Activated CD8-positive, alpha-beta memory T cell treated with anti-CD3 and anti-CD28 coated beads for 36 hours (primary cell): ENCODE measurements at regions not wholly inside any gene's neighbourhood (a gene's known extent, or its start where the extent isn't known, plus 50 kb on each side); places are given as distances from the start of the nearest gene placed in this dataset.
"Not testable (repeated sequence)": the region's sequence is repeated elsewhere in the genome, so short reads cannot be mapped to it uniquely, and the experiment has no call there.

Experiments
- CTCF ChIA-PET: fragments of 350-600 bp; sonication (Branson Sonifier 250); formaldehyde crosslinking; loops from one replicate; lab custom pipeline; 2021; ENCODE audit warnings: antibody characterized with exemption; lab: Charles Lee
- POLR2A ChIA-PET: fragments of 350-600 bp; sonication (Branson Sonifier 250); formaldehyde crosslinking; loops from one replicate; lab custom pipeline; 2021; ENCODE audit warnings: antibody characterized with exemption; lab: Charles Lee

DNA sequence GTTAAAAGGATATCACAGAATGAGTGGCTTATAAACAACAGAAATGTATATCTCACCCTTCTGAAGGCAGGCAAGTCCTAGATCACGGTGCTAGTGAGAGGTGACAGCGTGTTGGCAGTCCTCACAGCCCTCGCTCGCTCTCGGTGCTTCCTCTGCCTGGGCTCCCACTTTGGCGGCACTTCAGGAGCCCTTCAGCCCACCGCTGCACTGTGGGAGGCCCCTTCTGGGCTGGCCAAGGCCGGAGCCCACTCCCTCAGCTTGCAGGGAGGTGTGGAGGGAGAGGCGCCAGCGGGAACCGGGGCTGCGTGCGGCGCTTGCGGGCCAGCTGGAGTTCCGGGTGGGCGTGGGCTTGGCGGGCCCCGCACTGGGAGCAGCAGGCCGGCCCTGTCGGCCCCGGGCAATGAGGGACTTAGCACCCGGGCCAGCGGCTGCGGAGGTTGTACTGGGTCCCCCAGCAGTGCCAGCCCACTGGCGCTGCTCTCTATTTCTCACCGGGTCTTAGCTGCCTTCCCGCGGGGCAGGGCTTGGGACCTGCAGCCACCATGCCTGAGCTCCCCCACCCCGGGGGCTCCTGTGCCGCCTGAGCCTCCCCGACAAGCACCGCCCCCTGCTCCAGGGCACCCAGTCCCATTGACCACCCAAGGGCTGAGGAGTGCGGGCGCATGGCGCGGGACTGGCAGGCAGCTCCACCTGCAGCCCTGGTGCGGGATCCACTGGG lies 778.1 kb downstream of the DIPK2A start:
- CTCF ChIA-PET, POLR2A ChIA-PET: not testable (repeated sequence)

GRCh38 chr3:144754076-144754783 lies 782.6 kb downstream of the DIPK2A start:
- ChIA-PET POLR2A (no interaction called here), CTCF (no interaction called here)

- CTCF ChIA-PET: no interaction called here
Observed at GRCh38 chr3:144756704-144757440, 785.2 kb downstream of the DIPK2A start.

DNA sequence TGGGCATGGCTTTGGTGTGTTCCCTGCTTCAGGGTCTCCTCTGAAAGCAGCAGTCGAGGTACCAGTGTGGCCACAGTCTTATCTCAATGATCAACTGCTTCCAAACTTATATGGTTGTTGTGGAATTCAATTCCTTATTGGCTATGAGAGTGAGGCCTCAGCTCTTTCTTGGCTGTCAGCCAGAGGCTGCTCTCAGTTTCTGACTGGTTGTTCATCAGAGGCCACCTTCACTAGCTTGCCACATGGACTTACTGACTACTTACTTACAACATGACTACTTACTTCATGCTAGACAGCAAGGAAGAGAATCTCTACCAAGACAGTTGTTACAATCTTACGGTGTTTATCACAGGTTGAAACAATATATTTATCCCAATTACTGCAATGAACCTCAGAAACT lies 789.2 kb downstream of the DIPK2A start:
- POLR2A ChIA-PET: no interaction called here
- CTCF ChIA-PET: no interaction called here

More at GRCh38 chr3:144756704-144757440, 785.2 kb downstream of the DIPK2A start:
- POLR2A ChIA-PET: no interaction called here

GRCh38 chr3:144762091-144762490 lies 790.5 kb downstream of the DIPK2A start:
- CTCF ChIA-PET: no interaction called here

GRCh38 chr3:144763878-144764454 lies 792.3 kb downstream of the DIPK2A start:
- ChIA-PET POLR2A (no interaction called here), CTCF (no interaction called here)

More at GRCh38 chr3:144762091-144762490, 790.5 kb downstream of the DIPK2A start:
- POLR2A ChIA-PET: no interaction called here

GRCh38 chr3:144770281-144770680 lies 798.7 kb downstream of the DIPK2A start:
- ChIA-PET CTCF (no interaction called here), POLR2A (no interaction called here)

DNA sequence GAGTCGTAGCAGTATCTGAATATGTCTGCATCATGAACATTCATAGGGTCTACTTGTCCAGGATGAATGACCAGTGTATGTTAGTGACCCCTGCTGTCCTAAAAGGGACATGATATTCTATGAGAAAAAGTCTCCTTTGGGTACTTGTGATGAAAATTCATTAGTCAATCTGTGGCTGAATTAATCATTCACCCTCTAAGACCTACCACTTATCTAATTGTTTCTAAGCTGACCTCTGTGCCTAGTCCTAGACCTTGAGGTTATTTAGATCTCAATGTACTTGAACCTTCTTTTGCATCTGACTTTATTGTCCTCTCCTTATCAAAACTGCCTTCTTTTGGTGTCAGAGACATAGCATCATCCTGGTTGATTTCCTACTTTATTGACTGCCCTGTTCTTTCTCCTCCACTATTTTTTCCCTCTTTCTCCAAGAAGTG lies 799.3 kb downstream of the DIPK2A start:
- ChIA-PET POLR2A (no interaction called here), CTCF (no interaction called here)

- ChIA-PET POLR2A (no interaction called here), CTCF (no interaction called here)
Observed at GRCh38 chr3:144771381-144771870, 799.8 kb downstream of the DIPK2A start.

GRCh38 chr3:144772372-144772771 lies 800.7 kb downstream of the DIPK2A start:
- POLR2A ChIA-PET: no interaction called here
- CTCF ChIA-PET: no interaction called here

- ChIA-PET CTCF (no interaction called here), POLR2A (no interaction called here)
Observed at GRCh38 chr3:144773350-144773749, 801.7 kb downstream of the DIPK2A start.

DNA sequence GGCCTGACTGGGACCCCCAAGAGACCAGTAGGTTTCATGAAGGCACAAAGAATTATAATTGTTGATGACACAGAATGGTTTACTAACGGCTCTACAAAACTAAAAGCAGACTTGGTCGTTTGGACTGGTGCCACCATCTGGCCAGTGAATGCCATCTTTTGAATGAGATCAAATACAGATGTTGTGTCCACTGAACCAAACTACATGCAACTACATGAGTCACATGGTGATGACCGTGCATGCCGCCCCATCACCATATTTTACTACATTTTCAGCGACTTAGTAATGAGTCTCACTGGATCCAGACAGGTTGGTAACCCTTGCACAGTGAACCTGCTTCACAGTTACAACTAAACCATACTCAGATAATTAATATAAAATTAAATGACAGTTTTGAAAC lies 803.3 kb downstream of the DIPK2A start:
- CTCF ChIA-PET: no interaction called here
- POLR2A ChIA-PET: no interaction called here

DNA sequence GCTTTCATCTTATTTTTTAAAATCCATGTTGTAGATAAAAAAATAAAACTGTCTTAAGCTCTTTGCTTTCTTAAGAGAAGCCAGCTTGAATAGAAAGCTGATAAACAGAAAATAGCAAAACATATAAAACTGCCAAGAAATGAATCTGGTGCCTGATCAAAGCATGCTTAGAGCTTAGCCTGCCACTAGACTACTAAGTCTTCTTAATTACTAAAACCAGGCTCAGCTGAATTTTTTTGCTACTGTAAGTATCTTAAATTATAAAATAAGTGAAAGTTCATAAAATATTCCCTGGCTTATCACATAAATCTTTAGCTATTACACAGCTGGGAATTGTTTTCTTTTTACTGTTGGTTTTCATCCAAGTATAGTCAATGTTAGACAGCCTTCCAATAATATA lies 803.9 kb downstream of the DIPK2A start:
- POLR2A ChIA-PET: no interaction called here
- CTCF ChIA-PET: interaction anchor here (0.5 kb wide), 1 partner anchor 635 kb away, joined by 5 read pairs; no protein-coding TSS in a partner anchor

DNA sequence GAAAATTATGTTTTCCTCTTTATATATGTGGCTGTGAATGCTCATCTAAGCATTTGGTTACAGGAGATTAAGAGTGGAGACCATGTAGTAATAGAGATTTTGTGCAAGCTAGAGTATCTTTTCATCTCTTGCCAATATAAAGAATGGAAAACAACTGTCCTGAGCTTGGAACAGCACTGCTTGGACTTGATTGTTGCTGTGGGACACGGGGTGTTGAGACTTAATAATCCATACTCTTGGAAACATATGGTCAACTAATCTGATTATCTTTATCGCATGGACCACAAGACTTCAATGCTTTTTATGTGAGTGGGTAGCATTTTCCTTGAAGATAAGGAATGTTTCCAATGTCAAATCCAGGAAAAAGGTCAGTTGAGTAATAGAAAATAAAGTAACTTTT lies 806.3 kb downstream of the DIPK2A start:
- ChIA-PET POLR2A (no interaction called here), CTCF (no interaction called here)

DNA sequence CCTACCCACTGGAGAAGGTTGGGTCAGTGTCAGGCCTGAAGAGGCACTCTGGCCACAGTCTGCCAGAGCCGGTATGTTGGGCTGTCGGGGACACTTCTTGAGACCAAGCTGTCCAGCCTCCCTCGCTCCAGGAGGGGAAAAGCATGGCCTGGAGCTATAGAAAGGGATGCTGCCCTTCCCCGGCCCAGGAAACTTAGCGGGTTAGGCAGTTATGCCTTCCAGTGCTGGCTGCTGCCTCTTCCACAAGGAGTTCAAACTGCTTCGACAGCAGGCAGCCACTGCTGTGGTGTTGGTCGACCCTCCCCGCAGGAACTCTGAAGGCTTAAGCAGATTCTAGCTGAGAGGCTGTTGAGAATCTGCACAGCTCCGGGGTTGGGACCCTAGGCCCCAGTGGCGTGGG lies 819.4 kb downstream of the DIPK2A start:
- ChIA-PET POLR2A (no interaction called here), CTCF (no interaction called here)

- POLR2A ChIA-PET: no interaction called here
Observed at GRCh38 chr3:144801890-144802289, 830.3 kb downstream of the DIPK2A start.

GRCh38 chr3:144809380-144809779 lies 837.8 kb downstream of the DIPK2A start:
- ChIA-PET CTCF (no interaction called here), POLR2A (no interaction called here)

More at GRCh38 chr3:144801890-144802289, 830.3 kb downstream of the DIPK2A start:
- CTCF ChIA-PET: no interaction called here

- ChIA-PET CTCF (no interaction called here), POLR2A (no interaction called here)
Observed at GRCh38 chr3:144810160-144810559, 838.5 kb downstream of the DIPK2A start.

DNA sequence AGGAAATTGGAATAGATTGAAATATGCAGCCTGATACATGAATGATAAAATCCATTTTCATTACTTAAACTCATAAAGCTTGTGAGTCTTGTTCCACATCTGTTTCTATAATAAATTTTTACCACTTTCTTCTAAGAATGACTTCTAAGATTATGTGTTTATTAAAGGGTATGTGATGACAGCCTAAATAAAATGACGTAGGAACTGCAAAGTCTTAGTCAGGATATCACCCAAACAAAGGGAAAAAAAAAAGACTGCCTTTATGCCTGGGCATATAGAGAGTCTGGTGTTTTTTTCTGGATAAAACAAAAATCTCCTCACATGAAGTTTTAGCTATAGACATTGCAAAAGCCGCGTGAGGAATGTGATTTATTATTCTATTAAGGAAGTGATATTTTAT lies 844.0 kb downstream of the DIPK2A start:
- ChIA-PET CTCF (no interaction called here), POLR2A (no interaction called here)

DNA sequence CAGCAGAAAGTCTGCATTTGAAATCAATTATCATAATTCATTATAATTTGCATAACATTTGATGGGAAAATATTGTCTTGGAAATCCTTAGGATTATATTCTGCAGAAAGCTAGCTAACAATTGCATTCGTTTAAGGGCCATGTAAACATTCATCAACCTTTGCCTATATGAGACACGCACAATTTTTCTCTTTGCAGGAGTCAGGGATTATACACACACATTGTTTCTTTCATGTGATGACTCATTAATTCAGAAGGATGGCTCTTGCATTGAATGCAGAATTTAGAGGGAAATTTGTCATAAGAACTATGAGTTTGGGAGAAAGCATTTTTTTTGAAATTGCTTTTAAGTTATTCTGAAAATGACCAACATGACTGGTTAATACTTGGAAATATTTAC lies 844.7 kb downstream of the DIPK2A start:
- ChIA-PET POLR2A (no interaction called here), CTCF (no interaction called here)
